K562 (cell line): ENCODE measurements at regions not wholly inside any gene's neighbourhood (a gene's known extent, or its start where the extent isn't known, plus 50 kb on each side); places are given as distances from the start of the nearest gene placed in this dataset.

ENCODE experiments used
- ATAC-seq: fragments of 200-7000 bp; cut with Tn5 transposase; 3 replicates; pipeline ENCODE4 v1.9.1; 2020; ENCODE audit warnings: moderate library complexity
- BruUV-seq: library from RNA; stranded (reverse); fragments of 400-500 nt; replicated peaks from 2 replicates; lab custom pipeline; 2021; lab: Mats Ljungman, UMichigan
- CTCF ChIA-PET: fragments of 300-600 bp; formaldehyde crosslinking; extraction: SDS; loops from one replicate; lab custom pipeline; 2021; ENCODE audit warnings: low intra/inter-chr PET ratio; lab: Yijun Ruan, JAX
- POLR2A ChIA-PET: fragments of 300-600, 350-650 bp; sonication (Branson Sonifier 250); formaldehyde crosslinking; extraction: SDS; loops from one replicate; lab custom pipeline; 2021; ENCODE audit warnings: antibody characterized with exemption, inconsistent platforms; lab: Yijun Ruan, JAX
- DNase-seq, 4 experiments: peaks; one replicate each; pipeline versions ENCODE4 v3.0.0 to v3.0.0-alpha.2; 2011 to 2018; ENCODE audit warnings: low spot score in 3 of 4, mixed read lengths in 3 of 4; ENCODE audit errors: extremely low read depth in 1 of 4
- FAIRE-seq: peaks from 2 replicates; lab custom pipeline; 2011; peaks lifted over from hg19 to GRCh38; lab: Jason Lieb, UNC
- H2AFZ ChIP-seq: 2 replicates; pipeline ENCODE4 v1.6.0; 2011; ENCODE audit warnings: low read depth, low read length, control low read depth, inconsistent platforms
- H3K27ac ChIP-seq: fragments of 200-600 bp; 3 replicates; pipeline ENCODE4 v1.8.0; 2011; ENCODE audit warnings: low read depth, mild to moderate bottlenecking, control low read depth, inconsistent platforms, low read length, moderate library complexity, mixed read lengths; ENCODE audit errors: extremely low read depth
- H3K27me3 ChIP-seq, 2 experiments: fragments of 300-600 bp in 1 of 2; 2 replicates in 1 of 2; 3 replicates in 1 of 2; pipeline versions ENCODE4 v1.6.0 to v1.8.0; 2011; ENCODE audit warnings: inconsistent platforms in 2 of 2, low read length in 2 of 2, mild to moderate bottlenecking in 1 of 2, mixed read lengths in 1 of 2, moderate library complexity in 1 of 2; ENCODE audit not compliant: control insufficient read depth in 2 of 2, insufficient read depth in 2 of 2
- H3K36me3 ChIP-seq: fragments of 300-600 bp; 3 replicates; pipeline ENCODE4 v1.8.0; 2011; ENCODE audit warnings: mild to moderate bottlenecking, low read length, inconsistent platforms; ENCODE audit not compliant: control insufficient read depth, insufficient read depth
- H3K4me1 ChIP-seq, 2 experiments: fragments of 200-600 bp in 1 of 2; replicated peaks in 1 of 2; 2 replicates in 1 of 2; 3 replicates in 1 of 2; pipeline versions ENCODE4 v1.5.1 to v1.8.0; 2011; ENCODE audit warnings: inconsistent platforms in 2 of 2, low read length in 2 of 2, mild to moderate bottlenecking in 1 of 2, mixed read lengths in 1 of 2, moderate library complexity in 1 of 2; ENCODE audit not compliant: control insufficient read depth in 2 of 2, insufficient read depth in 2 of 2
- H3K4me2 ChIP-seq: 2 replicates; pipeline ENCODE4 v1.6.1; 2011; ENCODE audit warnings: low read length, control low read depth, inconsistent platforms, mixed read lengths; ENCODE audit not compliant: insufficient read depth
- H3K4me3 ChIP-seq: fragments of 200-600 bp; sonication (generic), shearing (Covaris generic); 2 replicates; pipeline ENCODE4 v1.5.1; 2016; ENCODE audit warnings: control low read depth, inconsistent platforms
- H3K79me2 ChIP-seq: fragments of 200-600 bp; 3 replicates; pipeline ENCODE4 v1.8.0; 2011; ENCODE audit warnings: low read length, inconsistent platforms; ENCODE audit not compliant: control insufficient read depth, insufficient read depth
- H3K9ac ChIP-seq, 2 experiments: 2 replicates each; pipeline versions ENCODE4 v1.6.0 to v1.6.1; 2011; ENCODE audit warnings: low read depth in 2 of 2, low read length in 2 of 2, control low read depth in 1 of 2, inconsistent platforms in 1 of 2, mild to moderate bottlenecking in 1 of 2, mixed read lengths in 1 of 2; ENCODE audit not compliant: insufficient read depth in 1 of 2
- H3K9me1 ChIP-seq: one replicate; pipeline ENCODE4 v1.6.0; 2011; ENCODE audit warnings: inconsistent platforms, mild to moderate bottlenecking, low read length, moderate library complexity; ENCODE audit not compliant: control insufficient read depth, insufficient read depth
- H3K9me3 ChIP-seq: replicated peaks from 2 replicates; pipeline ENCODE4 v1.5.1; 2011; ENCODE audit warnings: low read depth, low read length, inconsistent platforms; ENCODE audit not compliant: control insufficient read depth, insufficient read depth
- H4K20me1 ChIP-seq: replicated peaks from 2 replicates; pipeline ENCODE4 v1.6.1; 2011; ENCODE audit warnings: low read length, inconsistent platforms, mixed read lengths; ENCODE audit not compliant: control insufficient read depth, insufficient read depth
- CBX8 ChIP-seq: fragments of 200-600 bp; sonication (generic); IDR thresholded peaks from 2 replicates; pipeline ENCODE4 v1.6.1; 2012; ENCODE audit warnings: borderline replicate concordance, mixed run types, low read depth, mild to moderate bottlenecking, moderate library complexity, mixed read lengths, low read length, control low read depth, inconsistent platforms; ENCODE audit not compliant: poor library complexity, severe bottlenecking; ENCODE audit errors: extremely low read depth
- DIDO1 ChIP-seq: fragments of 450-650 bp; IDR thresholded peaks from 2 replicates; pipeline ENCODE4 v1.6.1; 2016; ENCODE audit warnings: low read depth, missing biosample characterization, missing genetic modification characterization
- ESRRB ChIP-seq: fragments of 250-450 bp; sonication (Bioruptor Pico); IDR thresholded peaks from 2 replicates; pipeline ENCODE4 v1.5.0; 2020; ENCODE audit warnings: mild to moderate bottlenecking, moderate library complexity, borderline replicate concordance
- FOXK2 ChIP-seq, 2 experiments: fragments of 450-650 bp; IDR thresholded peaks in 1 of 2; conservative IDR thresholded peaks in 1 of 2; 2 replicates each; pipeline ENCODE4 v1.6.1; 2016; ENCODE audit warnings: low read depth in 2 of 2, mild to moderate bottlenecking in 1 of 2
- POLR3A ChIP-seq: IDR thresholded peaks from 2 replicates; pipeline ENCODE4 v1.6.1; 2011; ENCODE audit warnings: borderline replicate concordance, mild to moderate bottlenecking, moderate library complexity; ENCODE audit not compliant: insufficient read length, insufficient read depth; ENCODE audit errors: extremely low read depth
- SRF ChIP-seq, 2 experiments: fragments of 250-450, 450-650 bp in 1 of 2; sonication (Bioruptor Pico) in 1 of 2; sonication (generic) in 1 of 2; formaldehyde crosslinking; IDR thresholded peaks; 2 replicates each; pipeline versions ENCODE4 v1.5.0 to v1.5.1; 2020 to 2022; ENCODE audit warnings: mild to moderate bottlenecking in 1 of 2, missing genetic modification reagents in 1 of 2
- WGBS: fragments of 100-300 bp; shearing (Covaris generic); methylation state at CpG from one replicate; pipeline ENCODE4 v1.1.6; 2016; ENCODE audit warnings: low coverage, mixed read lengths; ENCODE audit not compliant: insufficient coverage; ENCODE audit errors: missing lambda C conversion rate; 5-methylcytosine and 5-hydroxymethylcytosine counted together
- in situ Hi-C: fragments of 300-500 bp; cut with MboI; formaldehyde crosslinking; loops from 4 replicates; pipeline ENCODE4 v1.15.0; 2018; ENCODE audit warnings: inconsistent platforms, mixed read lengths
- intact Hi-C: fragments of 100-400 bp; cut with micrococcal nuclease; formaldehyde crosslinking; loops from 2 replicates; pipeline ENCODE4 v1.14.2; 2022
- TF ChIP-seq, protein P1 (sequence below): fragments of 450-650 bp; IDR thresholded peaks from 2 replicates; pipeline ENCODE4 v1.6.1; 2016; ENCODE audit warnings: missing biosample characterization, missing genetic modification characterization
- TF ChIP-seq, protein P2 (sequence below): fragments of 250-450 bp; sonication (Bioruptor Pico); IDR thresholded peaks from 2 replicates; pipeline ENCODE4 v1.4.0; 2020; ENCODE audit warnings: mild to moderate bottlenecking, moderate library complexity
- TF ChIP-seq, protein P3 (sequence below), 3 experiments: fragments of 200-800 bp in 1 of 3; fragments of 250-450 bp in 1 of 3; fragments of 450-650 bp in 1 of 3; sonication (Bioruptor Pico) in 1 of 3; sonication (Bioruptor generic) in 1 of 3; formaldehyde crosslinking in 1 of 3; IDR thresholded peaks; 2 replicates each; pipeline versions ENCODE4 v1.6.1 to v1.8.0; 2016 to 2022; ENCODE audit warnings: mild to moderate bottlenecking in 2 of 3, missing genetic modification characterization in 2 of 3, missing compliant biosample characterization in 1 of 3, moderate library complexity in 1 of 3

- intact Hi-C loops: no loop called here
- Histone ChIP-seq H3K4me2 (no peak overlapping the region), H3K36me3 (no peaks in the 10 kb centered on the region), H3K79me2 (no peaks in the 10 kb centered on the region), H3K4me1 (no peaks in the 10 kb centered on the region; a peak in 1 of 5 replicates), H2AFZ (no peak overlapping the region), H3K4me3 (no peak overlapping the region), H3K27me3 (no peaks in the 10 kb centered on the region), H3K27ac (no peak overlapping the region), H4K20me1 (no peaks in the 10 kb centered on the region), H3K9me1 (no peaks in the 10 kb centered on the region), H3K9me3 (no peaks in the 10 kb centered on the region), H3K9ac (no peak overlapping the region)
- no peak for FAIRE-seq
- 8% methylated on average over 3 of the region's 3 CpGs for WGBS
- no TSS peak for BruUV-seq
- no peak for DNase-seq
- in situ Hi-C loops: no loop called here
- POLR2A ChIA-PET: interaction anchor here (0.5 kb wide), 1 partner anchor 28 kb away, joined by 3 read pairs; no protein-coding TSS in a partner anchor
- CTCF ChIA-PET: no interaction called here
- ATAC-seq: no peak
- TF ChIP-seq FOXK2 (conservative IDR thresholded peaks at IDR 0.05 in 1 of 2, IDR thresholded peaks at IDR 0.05 in 1 of 2; ENCODE audit: low read depth in 2 of 2): no peak
- TF ChIP-seq, protein P1, sequence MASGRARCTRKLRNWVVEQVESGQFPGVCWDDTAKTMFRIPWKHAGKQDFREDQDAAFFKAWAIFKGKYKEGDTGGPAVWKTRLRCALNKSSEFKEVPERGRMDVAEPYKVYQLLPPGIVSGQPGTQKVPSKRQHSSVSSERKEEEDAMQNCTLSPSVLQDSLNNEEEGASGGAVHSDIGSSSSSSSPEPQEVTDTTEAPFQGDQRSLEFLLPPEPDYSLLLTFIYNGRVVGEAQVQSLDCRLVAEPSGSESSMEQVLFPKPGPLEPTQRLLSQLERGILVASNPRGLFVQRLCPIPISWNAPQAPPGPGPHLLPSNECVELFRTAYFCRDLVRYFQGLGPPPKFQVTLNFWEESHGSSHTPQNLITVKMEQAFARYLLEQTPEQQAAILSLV: no peak
- TF ChIP-seq, protein P2, sequence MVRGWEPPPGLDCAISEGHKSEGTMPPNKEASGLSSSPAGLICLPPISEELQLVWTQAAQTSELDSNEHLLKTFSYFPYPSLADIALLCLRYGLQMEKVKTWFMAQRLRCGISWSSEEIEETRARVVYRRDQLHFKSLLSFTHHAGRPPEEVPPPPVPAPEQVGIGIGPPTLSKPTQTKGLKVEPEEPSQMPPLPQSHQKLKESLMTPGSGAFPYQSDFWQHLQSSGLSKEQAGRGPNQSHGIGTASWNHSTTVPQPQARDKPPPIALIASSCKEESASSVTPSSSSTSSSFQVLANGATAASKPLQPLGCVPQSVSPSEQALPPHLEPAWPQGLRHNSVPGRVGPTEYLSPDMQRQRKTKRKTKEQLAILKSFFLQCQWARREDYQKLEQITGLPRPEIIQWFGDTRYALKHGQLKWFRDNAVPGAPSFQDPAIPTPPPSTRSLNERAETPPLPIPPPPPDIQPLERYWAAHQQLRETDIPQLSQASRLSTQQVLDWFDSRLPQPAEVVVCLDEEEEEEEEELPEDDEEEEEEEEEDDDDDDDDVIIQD (CRISPR knock-in tag): no peak
- no peak for TF ChIP-seq POLR3A
- no peak for TF ChIP-seq SRF (CRISPR knock-in tag; IDR thresholded peaks at IDR 0.05)
- TF ChIP-seq, protein P3, sequence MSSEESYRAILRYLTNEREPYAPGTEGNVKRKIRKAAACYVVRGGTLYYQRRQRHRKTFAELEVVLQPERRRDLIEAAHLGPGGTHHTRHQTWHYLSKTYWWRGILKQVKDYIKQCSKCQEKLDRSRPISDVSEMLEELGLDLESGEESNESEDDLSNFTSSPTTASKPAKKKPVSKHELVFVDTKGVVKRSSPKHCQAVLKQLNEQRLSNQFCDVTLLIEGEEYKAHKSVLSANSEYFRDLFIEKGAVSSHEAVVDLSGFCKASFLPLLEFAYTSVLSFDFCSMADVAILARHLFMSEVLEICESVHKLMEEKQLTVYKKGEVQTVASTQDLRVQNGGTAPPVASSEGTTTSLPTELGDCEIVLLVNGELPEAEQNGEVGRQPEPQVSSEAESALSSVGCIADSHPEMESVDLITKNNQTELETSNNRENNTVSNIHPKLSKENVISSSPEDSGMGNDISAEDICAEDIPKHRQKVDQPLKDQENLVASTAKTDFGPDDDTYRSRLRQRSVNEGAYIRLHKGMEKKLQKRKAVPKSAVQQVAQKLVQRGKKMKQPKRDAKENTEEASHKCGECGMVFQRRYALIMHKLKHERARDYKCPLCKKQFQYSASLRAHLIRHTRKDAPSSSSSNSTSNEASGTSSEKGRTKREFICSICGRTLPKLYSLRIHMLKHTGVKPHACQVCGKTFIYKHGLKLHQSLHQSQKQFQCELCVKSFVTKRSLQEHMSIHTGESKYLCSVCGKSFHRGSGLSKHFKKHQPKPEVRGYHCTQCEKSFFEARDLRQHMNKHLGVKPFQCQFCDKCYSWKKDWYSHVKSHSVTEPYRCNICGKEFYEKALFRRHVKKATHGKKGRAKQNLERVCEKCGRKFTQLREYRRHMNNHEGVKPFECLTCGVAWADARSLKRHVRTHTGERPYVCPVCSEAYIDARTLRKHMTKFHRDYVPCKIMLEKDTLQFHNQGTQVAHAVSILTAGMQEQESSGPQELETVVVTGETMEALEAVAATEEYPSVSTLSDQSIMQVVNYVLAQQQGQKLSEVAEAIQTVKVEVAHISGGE (CRISPR knock-in tag; IDR thresholded peaks at IDR 0.05): no peak
- TF ChIP-seq ESRRB: no peak
- no peak for TF ChIP-seq DIDO1 (tag)
- no peak for TF ChIP-seq CBX8
Measured at GRCh38 chr12:89134213-89134770, 218.0 kb downstream of the DUSP6 start.
